RWPE1 (cell line): ENCODE measurements at regions not wholly inside any gene's neighbourhood (a gene's known extent, or its start where the extent isn't known, plus 50 kb on each side); places are given as distances from the start of the nearest gene placed in this dataset.

Experiments
- CTCF ChIA-PET: fragments of 350-600 bp; sonication (Branson Sonifier 250); formaldehyde crosslinking; extraction: SDS; loops from one replicate; lab custom pipeline; 2021; lab: Yijun Ruan, JAX
- POLR2A ChIA-PET: fragments of 400-600 bp; formaldehyde crosslinking; extraction: SDS; loops from one replicate; lab custom pipeline; 2020; ENCODE audit warnings: antibody characterized with exemption; ENCODE audit not compliant: low non-redundant PET; lab: Yijun Ruan, JAX
- DNase-seq: peaks from one replicate; pipeline ENCODE4 v3.0.0; 2012; ENCODE audit warnings: low spot score
- H3K27ac ChIP-seq: fragments of 450-650 bp; 2 replicates; pipeline ENCODE4 v1.5.1; 2017
- CTCF ChIP-seq: fragments of 450-650 bp; conservative IDR thresholded peaks from 2 replicates; pipeline ENCODE4 v1.5.1; 2017; ENCODE audit warnings: low read depth, mild to moderate bottlenecking

- POLR2A ChIA-PET = no interaction called here
- H3K27ac ChIP-seq = no peak overlapping the region
- TF ChIP-seq CTCF = no peak
- no peak for DNase-seq
- CTCF ChIA-PET = no interaction called here
These were observed 310.8 kb downstream of the HNRNPD start for GRCh38 chr4:82063017-82063416.

- POLR2A ChIA-PET = no interaction called here
- DNase-seq = no peak
- H3K27ac ChIP-seq = no peak overlapping the region
- no peak for TF ChIP-seq CTCF
- CTCF ChIA-PET = no interaction called here
These were observed 315.7 kb downstream of the HNRNPD start for GRCh38 chr4:82057990-82058544.

- H3K27ac ChIP-seq = no peak overlapping the region
- DNase-seq = no peak
- POLR2A ChIA-PET = no interaction called here
- TF ChIP-seq CTCF = no peak
- CTCF ChIA-PET = interaction anchor here (0.8 kb wide), 1 partner anchor 142 kb away, joined by 4 read pairs; no protein-coding TSS in a partner anchor
These were observed 318.6 kb downstream of the HNRNPD start for GRCh38 chr4:82055156-82055555.

GRCh38 chr4:82053396-82053795 lies 320.4 kb downstream of the HNRNPD start:
- POLR2A ChIA-PET = no interaction called here
- no peak overlapping the region for H3K27ac ChIP-seq
- CTCF ChIA-PET = no interaction called here
- no peak for DNase-seq
- TF ChIP-seq CTCF = no peak

GRCh38 chr4:82050796-82051195 lies 323.0 kb downstream of the HNRNPD start:
- CTCF ChIA-PET = interaction anchor here (0.9 to 1.4 kb wide), 2 partner anchors 217 to 584 kb away, joined by 3 read pairs; no protein-coding TSS in a partner anchor
- no peak for TF ChIP-seq CTCF

GRCh38 chr4:82049294-82049693 lies 324.5 kb downstream of the HNRNPD start:
- POLR2A ChIA-PET = no interaction called here
- CTCF ChIA-PET = no interaction called here
- no peak for TF ChIP-seq CTCF
- no peak for DNase-seq
- H3K27ac ChIP-seq = no peak overlapping the region

More at GRCh38 chr4:82050796-82051195, 323.0 kb downstream of the HNRNPD start:
- POLR2A ChIA-PET = no interaction called here
- no peak overlapping the region for H3K27ac ChIP-seq
- peak; percentile 5 for DNase-seq
